Colonic mucosa (tissue), 4 donors: ENCODE measurements at regions not wholly inside any gene's neighbourhood (a gene's known extent, or its start where the extent isn't known, plus 50 kb on each side); places are given as distances from the start of the nearest gene placed in this dataset.
"Not testable (repeated sequence)": the region's sequence is repeated elsewhere in the genome, so short reads cannot be mapped to it uniquely, and the experiment has no call there.

Source experiments
- DNase-seq: peaks from one replicate; pipeline ENCODE4 v3.0.0-alpha.2; 2020
- H3K27ac ChIP-seq: fragments of 200-600 bp; one replicate; pipeline ENCODE4 v1.8.0; 2021
- H3K27me3 ChIP-seq: fragments of 200-600 bp; one replicate; pipeline ENCODE4 v1.8.0; 2021
- H3K36me3 ChIP-seq: fragments of 200-600 bp; one replicate; pipeline ENCODE4 v1.8.0; 2021
- H3K4me1 ChIP-seq: fragments of 200-600 bp; one replicate; pipeline ENCODE4 v1.8.0; 2021; ENCODE audit warnings: mild to moderate bottlenecking
- H3K4me3 ChIP-seq: fragments of 200-600 bp; one replicate; pipeline ENCODE4 v1.8.0; 2021
- H3K9ac ChIP-seq, 2 donors: one replicate each; pipeline ENCODE4 v1.7.0; 2013; ENCODE audit warnings: control low read depth in 2 of 2, low read depth in 2 of 2, low read length in 2 of 2
- H3K9me3 ChIP-seq: fragments of 200-600 bp; one replicate; pipeline ENCODE4 v1.8.0; 2021
- CTCF ChIP-seq: fragments of 200-600 bp; IDR thresholded peaks from one replicate; pipeline ENCODE4 v1.8.0; 2022; ENCODE audit warnings: antibody characterized with exemption, mild to moderate bottlenecking
- intact Hi-C: fragments of 100-400 bp; cut with DNase I; formaldehyde crosslinking; loops from one replicate; pipeline ENCODE4 v1.14.1; 2022
- donor health status: healthy.
- donor health status: DM: no; HTN: no; CAD: no.
- donor health status: DM: no; HTN: no; CAD: no.

- Histone ChIP-seq H3K9ac (no peak overlapping the region), H3K27ac (no peak overlapping the region), H3K4me1 (no peaks in the 10 kb centered on the region), H3K4me3 (no peak overlapping the region), H3K36me3 (no peaks in the 10 kb centered on the region), H3K9me3 (no peaks in the 10 kb centered on the region), H3K27me3 (no peaks in the 10 kb centered on the region)
- intact Hi-C loops, result no loop called here
- TF ChIP-seq CTCF, result no peak
- DNase-seq, result no peak
Measured at GRCh38 chr1:5125208-5125607, 470.8 kb downstream of the AJAP1 start.

DNA sequence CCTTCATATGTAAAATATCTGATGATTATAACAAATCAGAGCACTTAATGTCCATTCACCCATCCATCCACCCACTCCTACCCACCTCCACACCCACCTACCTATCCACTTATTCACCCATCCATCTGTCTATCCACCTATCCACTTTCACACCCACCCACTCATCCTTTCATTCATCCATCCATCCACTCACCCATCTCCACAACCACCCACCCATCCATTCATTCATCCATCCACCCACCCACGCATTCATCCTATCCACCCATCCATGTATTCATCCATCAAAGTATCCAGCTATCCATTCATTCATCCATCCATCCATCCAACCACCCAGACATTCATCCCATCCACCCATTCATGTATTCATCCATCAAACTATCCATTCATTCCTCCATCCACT lies 466.1 kb downstream of the AJAP1 start:
- no peak overlapping the region for H3K27ac ChIP-seq
- H3K27me3 ChIP-seq, result no peaks in the 10 kb centered on the region
- TF ChIP-seq CTCF, result no peak
- no peak overlapping the region for H3K4me3 ChIP-seq
- no peaks in the 10 kb centered on the region for H3K9me3 ChIP-seq
- intact Hi-C loops, result no loop called here
- no peak for DNase-seq
- H3K9ac ChIP-seq, result no peak overlapping the region
- no peaks in the 10 kb centered on the region for H3K4me1 ChIP-seq
- H3K36me3 ChIP-seq, result no peaks in the 10 kb centered on the region

DNA sequence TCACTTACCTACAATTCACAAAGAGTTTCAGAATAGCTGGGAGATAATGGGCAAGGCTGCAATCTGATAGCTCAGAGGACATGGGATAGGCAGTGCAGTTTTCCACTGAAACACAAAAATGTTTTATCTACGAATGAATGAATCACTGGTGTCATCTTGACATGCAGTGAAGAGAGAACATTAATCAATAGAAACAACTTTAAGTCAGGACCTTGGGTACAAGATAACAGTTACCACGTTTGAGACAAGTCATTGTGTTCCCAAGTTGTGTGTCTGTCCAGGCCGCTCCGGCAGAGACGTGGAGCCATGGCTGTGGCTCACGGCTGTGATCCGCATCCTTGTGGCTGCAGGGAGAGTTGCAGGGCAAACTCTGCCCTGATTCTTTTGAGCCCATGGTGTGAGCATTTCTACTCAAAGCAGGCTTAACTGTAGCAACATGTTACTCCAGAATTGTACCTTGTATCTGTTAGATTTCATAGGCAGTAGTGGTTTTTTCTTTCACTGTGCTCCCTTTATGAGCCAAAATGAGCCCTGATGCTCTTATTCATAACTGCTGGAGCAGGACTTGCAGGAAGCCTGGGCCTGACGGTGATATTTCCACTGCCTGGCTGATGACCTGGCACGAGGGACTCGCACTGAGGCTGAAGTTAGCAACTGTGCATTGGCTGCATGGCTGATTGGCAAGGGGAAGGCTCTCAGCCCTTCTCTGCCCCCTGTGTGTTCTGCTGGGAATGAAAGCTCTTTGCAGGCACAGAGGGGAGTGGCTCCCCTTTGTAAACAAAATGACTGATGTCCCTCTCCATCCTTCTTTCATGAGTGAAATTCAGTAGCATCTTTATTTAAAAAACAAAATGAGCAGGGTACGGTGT lies 465.2 kb downstream of the AJAP1 start:
- TF ChIP-seq CTCF, result no peak
- H3K4me3 ChIP-seq, result no peak overlapping the region
- intact Hi-C loops, result no loop called here
- no peak overlapping the region for H3K9ac ChIP-seq
- no peak overlapping the region for H3K27ac ChIP-seq
- H3K36me3 ChIP-seq, result no peaks in the 10 kb centered on the region
- no peak for DNase-seq
- no peaks in the 10 kb centered on the region for H3K27me3 ChIP-seq
- H3K9me3 ChIP-seq, result no peaks in the 10 kb centered on the region
- H3K4me1 ChIP-seq, result no peaks in the 10 kb centered on the region

- intact Hi-C loops, H3K27me3 ChIP-seq, H3K4me3 ChIP-seq, DNase-seq, H3K9me3 ChIP-seq, H3K36me3 ChIP-seq, H3K27ac ChIP-seq, H3K4me1 ChIP-seq, H3K9ac ChIP-seq: not testable (repeated sequence)
Measured at GRCh38 chr1:5118771-5119170, 464.4 kb downstream of the AJAP1 start.

- DNase-seq, H3K9ac ChIP-seq, H3K9me3 ChIP-seq, H3K4me3 ChIP-seq, intact Hi-C loops, H3K27ac ChIP-seq, H3K4me1 ChIP-seq, H3K36me3 ChIP-seq, H3K27me3 ChIP-seq: not testable (repeated sequence)
Measured at GRCh38 chr1:5118292-5118691, 463.9 kb downstream of the AJAP1 start.

DNA sequence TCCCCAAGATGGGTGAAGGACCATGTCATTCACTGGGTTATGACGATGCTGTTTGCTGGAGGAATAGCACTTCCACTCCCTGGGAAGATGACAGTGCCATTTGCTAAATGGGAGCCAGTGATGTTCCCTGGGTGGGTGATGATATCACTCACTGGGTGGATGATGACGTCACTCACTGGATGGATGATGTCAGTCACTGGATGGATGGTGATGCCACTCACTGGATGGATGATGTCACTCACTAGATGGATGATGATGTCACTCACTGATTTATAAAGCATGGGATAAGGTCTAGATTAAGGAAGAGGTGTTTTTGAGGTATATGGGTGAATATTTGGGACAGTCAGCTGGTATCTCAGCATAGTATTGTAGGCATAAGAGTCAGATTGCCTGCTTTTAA lies 457.2 kb downstream of the AJAP1 start:
- DNase-seq, result no peak
- no peaks in the 10 kb centered on the region for H3K9me3 ChIP-seq
- no peak overlapping the region for H3K9ac ChIP-seq
- TF ChIP-seq CTCF, result no peak
- H3K36me3 ChIP-seq, result no peaks in the 10 kb centered on the region
- H3K4me3 ChIP-seq, result no peak overlapping the region
- H3K27ac ChIP-seq, result no peak overlapping the region
- intact Hi-C loops, result no loop called here
- no peaks in the 10 kb centered on the region for H3K27me3 ChIP-seq
- no peaks in the 10 kb centered on the region for H3K4me1 ChIP-seq
